Heart left ventricle (tissue), 13 donors: ENCODE measurements at regions not wholly inside any gene's neighbourhood (a gene's known extent, or its start where the extent isn't known, plus 50 kb on each side); places are given as distances from the start of the nearest gene placed in this dataset.

Source experiments
- POLR2A ChIP-seq, 2 donors: fragments of 450-650 bp; IDR thresholded peaks; one replicate each; pipeline ENCODE4 v1.6.1; 2017; ENCODE audit warnings: antibody characterized with exemption in 2 of 2, mild to moderate bottlenecking in 2 of 2, moderate library complexity in 2 of 2
- TF ChIP-seq, protein P1 (sequence below), 12 donors: fragments of 200-600 bp; sonication (generic) in 4 of 12; IDR thresholded peaks; one replicate each; pipeline versions ENCODE4 v1.5.0 to v1.8.0; 2018 to 2022; ENCODE audit warnings: antibody characterized with exemption in 12 of 12, mild to moderate bottlenecking in 5 of 12
- donor health status: ischemic (EF 13 %, LVEDD 7.1; RV severe dilation, severe dysfunction).
- donor health status: DM: no; HTN: yes; CAD: no.
- donor health status: DM: no; HTN: no; CAD: no.
- donor health status: ischemic (EF 25% LVEDD 6.9; RV normal size, moderate dysfunction).
- donor health status: ischemic (EF 25% LVEDD 5.7; RV mildly dilated, moderate dysfunction).
- donor health status: ischemic (EF 35%, LVEDD 5.7; RV mildly dilated, moderate dysfunction).
- donor health status: nonischemic (EF 11% LVEDD 7.7; RV severe dilation, severe dysfunction).
- donor health status: DM: yes; HTN: yes; CAD: no.
- donor health status: PGD.
- donor health status: ischemic (EF 29% LVEDD 5.4; RV normal size, mild dysfunction).
- donor health status: nonischemic (EF 23%, LVEDD 6.1; RV moderate dilation, normal function).

DNA sequence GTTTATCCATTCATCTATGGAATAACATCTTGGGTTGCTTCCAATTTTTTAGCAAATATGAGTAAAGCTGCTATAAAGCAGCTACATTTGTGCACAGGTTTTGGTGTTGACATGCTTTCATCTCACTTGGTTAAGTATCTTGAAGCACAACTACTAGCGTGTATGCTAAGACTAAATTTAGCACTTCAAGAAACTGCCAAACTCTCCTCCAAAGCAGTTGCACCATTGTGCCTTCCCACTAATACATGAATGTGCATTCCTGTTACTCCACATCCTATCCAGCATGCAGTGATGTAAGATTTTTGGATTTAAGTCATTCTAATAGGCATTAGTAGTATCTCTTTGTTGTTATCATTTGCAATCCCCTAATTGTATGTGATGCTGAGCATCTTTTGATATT, 230.7 kb downstream of the KCNA4 start:
- TF ChIP-seq, protein P1, sequence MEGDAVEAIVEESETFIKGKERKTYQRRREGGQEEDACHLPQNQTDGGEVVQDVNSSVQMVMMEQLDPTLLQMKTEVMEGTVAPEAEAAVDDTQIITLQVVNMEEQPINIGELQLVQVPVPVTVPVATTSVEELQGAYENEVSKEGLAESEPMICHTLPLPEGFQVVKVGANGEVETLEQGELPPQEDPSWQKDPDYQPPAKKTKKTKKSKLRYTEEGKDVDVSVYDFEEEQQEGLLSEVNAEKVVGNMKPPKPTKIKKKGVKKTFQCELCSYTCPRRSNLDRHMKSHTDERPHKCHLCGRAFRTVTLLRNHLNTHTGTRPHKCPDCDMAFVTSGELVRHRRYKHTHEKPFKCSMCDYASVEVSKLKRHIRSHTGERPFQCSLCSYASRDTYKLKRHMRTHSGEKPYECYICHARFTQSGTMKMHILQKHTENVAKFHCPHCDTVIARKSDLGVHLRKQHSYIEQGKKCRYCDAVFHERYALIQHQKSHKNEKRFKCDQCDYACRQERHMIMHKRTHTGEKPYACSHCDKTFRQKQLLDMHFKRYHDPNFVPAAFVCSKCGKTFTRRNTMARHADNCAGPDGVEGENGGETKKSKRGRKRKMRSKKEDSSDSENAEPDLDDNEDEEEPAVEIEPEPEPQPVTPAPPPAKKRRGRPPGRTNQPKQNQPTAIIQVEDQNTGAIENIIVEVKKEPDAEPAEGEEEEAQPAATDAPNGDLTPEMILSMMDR (IDR thresholded peaks at IDR 0.05), result no peak
- TF ChIP-seq POLR2A (IDR thresholded peaks at IDR 0.05), result no peak
